GM21723 (cell line): ENCODE measurements at regions not wholly inside any gene's neighbourhood (a gene's known extent, or its start where the extent isn't known, plus 50 kb on each side); places are given as distances from the start of the nearest gene placed in this dataset.
A peak's percentile ranks its signal among the peaks of the same experiment; 100 is the strongest.

Source experiments
- ATAC-seq: cut with Tn5 transposase; IDR thresholded peaks from one replicate; pipeline ENCODE4 v1.9.1; 2021; ENCODE audit warnings: mild to moderate bottlenecking, moderate library complexity; ENCODE audit not compliant: unreplicated experiment

- ATAC-seq: no peak
Measured at GRCh38 chr9:86893811-86894490, 53.4 kb downstream of the GAS1 start.

GRCh38 chr9:86892576-86892975 lies 54.7 kb downstream of the GAS1 start:
- ATAC-seq: no peak

GRCh38 chr9:86891886-86892437 lies 55.3 kb downstream of the GAS1 start:
- no peak for ATAC-seq

- no peak for ATAC-seq
Measured at GRCh38 chr9:86891091-86891490, 56.2 kb downstream of the GAS1 start.

GRCh38 chr9:86885232-86885631 lies 62.1 kb downstream of the GAS1 start:
- no peak for ATAC-seq

- ATAC-seq: no peak
Measured at GRCh38 chr9:86876621-86877196, 70.6 kb downstream of the GAS1 start.

GRCh38 chr9:86868616-86869015 lies 78.7 kb downstream of the GAS1 start:
- no peak for ATAC-seq

GRCh38 chr9:86867804-86868313 lies 79.4 kb downstream of the GAS1 start:
- no peak for ATAC-seq

GRCh38 chr9:86865952-86866351 lies 81.4 kb downstream of the GAS1 start:
- no peak for ATAC-seq

- no peak for ATAC-seq
Measured at GRCh38 chr9:86860006-86860405, 87.3 kb downstream of the GAS1 start.

- no peak for ATAC-seq
Measured at GRCh38 chr9:86859056-86859455, 88.2 kb downstream of the GAS1 start.

GRCh38 chr9:86858009-86858408 lies 89.3 kb downstream of the GAS1 start:
- no peak for ATAC-seq

GRCh38 chr9:86856259-86856658 lies 91.0 kb downstream of the GAS1 start:
- ATAC-seq: no peak

- ATAC-seq: no peak
Measured at GRCh38 chr9:86854898-86855523, 92.3 kb downstream of the GAS1 start.

GRCh38 chr9:86846656-86847055 lies 100.7 kb downstream of the GAS1 start:
- no peak for ATAC-seq

- ATAC-seq: no peak
Measured at GRCh38 chr9:86843206-86843605, 104.1 kb downstream of the GAS1 start.

- ATAC-seq: no peak
Measured at GRCh38 chr9:86842573-86842972, 104.7 kb downstream of the GAS1 start.

GRCh38 chr9:86839522-86839921 lies 107.8 kb downstream of the GAS1 start:
- no peak for ATAC-seq

GRCh38 chr9:86838519-86839497 lies 108.5 kb downstream of the GAS1 start:
- ATAC-seq: no peak

GRCh38 chr9:86837345-86837744 lies 110.0 kb downstream of the GAS1 start:
- no peak for ATAC-seq

- peak; percentile 81 for ATAC-seq
Measured at GRCh38 chr9:86836797-86837196, 110.5 kb downstream of the GAS1 start.
